HCT116 (cell line): ENCODE measurements at regions not wholly inside any gene's neighbourhood (a gene's known extent, or its start where the extent isn't known, plus 50 kb on each side); places are given as distances from the start of the nearest gene placed in this dataset.

Experiments
- ATAC-seq: fragments of 200-7000 bp; cut with Tn5 transposase; 2 replicates; pipeline ENCODE4 v1.9.1; 2020; ENCODE audit warnings: mild to moderate bottlenecking, moderate library complexity
- BruUV-seq: library from RNA; stranded (reverse); fragments of 400-500 nt; replicated peaks from 2 replicates; lab custom pipeline; 2021; lab: Mats Ljungman, UMichigan
- CTCF ChIA-PET: fragments of 300-600 bp; sonication (Branson Sonifier 250); formaldehyde crosslinking; loops from one replicate; lab custom pipeline; 2021; ENCODE audit warnings: antibody characterized with exemption; lab: Charles Lee
- POLR2A ChIA-PET: fragments of 300-600, 350-600 bp; sonication (Branson Sonifier 250); formaldehyde crosslinking; loops from one replicate; lab custom pipeline; 2021; ENCODE audit warnings: antibody characterized with exemption; lab: Charles Lee
- RAD21 ChIA-PET, 2 experiments: fragments of 300-600 bp; sonication (Branson Sonifier 250); formaldehyde crosslinking; loops; one replicate each; lab custom pipeline; 2023; ENCODE audit warnings: low total read pairs in 2 of 2; ENCODE audit not compliant: uncharacterized antibody in 2 of 2, unreplicated experiment in 2 of 2, low non-redundant PET in 1 of 2; lab: Charles Lee
- DNase-seq: peaks from one replicate; pipeline ENCODE4 v3.0.0-alpha.2; 2010; ENCODE audit warnings: low read depth, low spot score
- H2AFZ ChIP-seq: fragments of 200-600 bp; shearing (Covaris generic), sonication (generic); 2 replicates; pipeline ENCODE4 v1.6.1; 2017; ENCODE audit warnings: low read depth, mixed run types, mixed read lengths, antibody characterized with exemption, low read length; ENCODE audit not compliant: poor library complexity, severe bottlenecking
- H3K27ac ChIP-seq: 2 replicates; pipeline ENCODE4 v1.5.1; 2012; ENCODE audit warnings: low read depth, low read length
- H3K27me3 ChIP-seq: fragments of 200-600 bp; sonication (generic); 2 replicates; pipeline ENCODE4 v1.6.1; 2016; ENCODE audit warnings: mixed run types, low read length, mixed read lengths; ENCODE audit not compliant: insufficient read depth
- H3K36me3 ChIP-seq, 2 experiments: fragments of 200-500 bp in 1 of 2; fragments of 200-600 bp in 1 of 2; sonication (Bioruptor generic) in 1 of 2; sonication (generic) in 1 of 2; 2 replicates each; pipeline versions ENCODE4 v1.5.1 to v1.6.1; 2014 to 2016; ENCODE audit warnings: low read length in 2 of 2, inconsistent platforms in 1 of 2, mixed read lengths in 1 of 2, mixed run types in 1 of 2; ENCODE audit not compliant: insufficient read depth in 2 of 2, control insufficient read depth in 1 of 2
- H3K4me1 ChIP-seq, 2 experiments: fragments of 200-600 bp in 1 of 2; sonication (generic) in 1 of 2; 2 replicates each; pipeline versions ENCODE4 v1.5.1 to v1.6.1; 2012 to 2017; ENCODE audit warnings: low read length in 2 of 2, inconsistent platforms in 1 of 2, mild to moderate bottlenecking in 1 of 2, mixed read lengths in 1 of 2, mixed run types in 1 of 2, moderate library complexity in 1 of 2; ENCODE audit not compliant: insufficient read depth in 2 of 2, control insufficient read depth in 1 of 2
- H3K4me2 ChIP-seq: fragments of 200-600 bp; sonication (generic); 2 replicates; pipeline ENCODE4 v1.6.1; 2017; ENCODE audit warnings: mixed run types, low read length, mixed read lengths
- H3K4me3 ChIP-seq, 2 experiments: fragments of 200-600 bp in 1 of 2; sonication (generic) in 1 of 2; replicated peaks in 1 of 2; 2 replicates each; pipeline ENCODE4 v1.5.1; 2011 to 2016; ENCODE audit warnings: low read length in 2 of 2, control low read depth in 1 of 2, low read depth in 1 of 2, mild to moderate bottlenecking in 1 of 2, mixed read lengths in 1 of 2, mixed run types in 1 of 2
- H3K79me2 ChIP-seq: fragments of 200-600 bp; sonication (generic); 2 replicates; pipeline ENCODE4 v1.6.1; 2017; ENCODE audit warnings: mild to moderate bottlenecking, mixed run types, low read length, moderate library complexity, mixed read lengths; ENCODE audit not compliant: insufficient read depth
- H3K9ac ChIP-seq: fragments of 200-600 bp; sonication (generic); 2 replicates; pipeline ENCODE4 v1.6.1; 2016; ENCODE audit warnings: low read length, mixed read lengths
- H3K9me2 ChIP-seq: fragments of 200-600 bp; sonication (generic), shearing (Covaris generic); 2 replicates; pipeline ENCODE4 v1.6.1; 2017; ENCODE audit warnings: mixed run types, mild to moderate bottlenecking, moderate library complexity; ENCODE audit not compliant: insufficient read depth
- H3K9me3 ChIP-seq, 2 experiments: fragments of 200-500 bp in 1 of 2; fragments of 200-600 bp in 1 of 2; sonication (Bioruptor generic) in 1 of 2; sonication (generic) in 1 of 2; 2 replicates each; pipeline ENCODE4 v1.6.1; 2014 to 2017; ENCODE audit warnings: low read length in 2 of 2, mixed read lengths in 2 of 2, inconsistent platforms in 1 of 2, low read depth in 1 of 2, mild to moderate bottlenecking in 1 of 2, mixed run types in 1 of 2, moderate library complexity in 1 of 2; ENCODE audit not compliant: control insufficient read depth in 1 of 2, insufficient read depth in 1 of 2
- H4K20me1 ChIP-seq: fragments of 200-600 bp; sonication (generic), shearing (Covaris generic); 2 replicates; pipeline ENCODE4 v1.6.1; 2017; ENCODE audit warnings: mixed run types, mild to moderate bottlenecking, moderate library complexity; ENCODE audit not compliant: insufficient read depth
- EZH2 ChIP-seq: fragments of 200-600 bp; sonication (generic); IDR thresholded peaks from 2 replicates; pipeline ENCODE4 v1.6.1; 2017; ENCODE audit warnings: antibody characterized with exemption, mixed run types
- POLR2A ChIP-seq: IDR thresholded peaks from 2 replicates; pipeline ENCODE4 v1.7.0; 2011; ENCODE audit warnings: borderline replicate concordance; ENCODE audit not compliant: insufficient read depth, insufficient read length; ENCODE audit errors: extremely low read depth
- REST ChIP-seq: IDR thresholded peaks from 2 replicates; pipeline ENCODE4 v1.6.1; 2012; ENCODE audit warnings: low read depth
- SP1 ChIP-seq: IDR thresholded peaks from 2 replicates; pipeline ENCODE4 v1.6.1; 2012; ENCODE audit warnings: low read depth
- intact Hi-C: fragments of 100-400 bp; cut with micrococcal nuclease; formaldehyde crosslinking; loops from 2 replicates; pipeline ENCODE4 v1.10.0; 2022

GRCh38 chr2:40658941-40659340 lies 207.1 kb upstream of the SLC8A1 start:
- RAD21 ChIA-PET, result no interaction called here
- Histone ChIP-seq H3K27me3 (no peaks in the 10 kb centered on the region), H3K9me3 (no peaks in the 10 kb centered on the region), H3K9me2 (no peaks in the 10 kb centered on the region), H2AFZ (no peak overlapping the region), H3K4me1 (no peaks in the 10 kb centered on the region), H3K9ac (no peak overlapping the region), H4K20me1 (no peaks in the 10 kb centered on the region), H3K79me2 (no peaks in the 10 kb centered on the region), H3K36me3 (no peaks in the 10 kb centered on the region), H3K4me3 (no peak overlapping the region), H3K27ac (no peak overlapping the region), H3K4me2 (no peak overlapping the region)
- intact Hi-C loops, result no loop called here
- POLR2A ChIA-PET, result no interaction called here
- TF ChIP-seq REST (peak; percentile 29), POLR2A (no peak)
- DNase-seq (no peak), ATAC-seq (no peak)
- CTCF ChIA-PET, result no interaction called here
- no TSS peak for BruUV-seq

GRCh38 chr2:40665493-40666232 lies 213.8 kb upstream of the SLC8A1 start:
- Histone ChIP-seq H3K4me2 (no peak overlapping the region), H3K27ac (no peak overlapping the region), H3K9ac (no peak overlapping the region), H3K27me3 (no peaks in the 10 kb centered on the region), H3K9me3 (no peaks in the 10 kb centered on the region), H4K20me1 (no peaks in the 10 kb centered on the region), H3K4me1 (no peaks in the 10 kb centered on the region)
- CTCF ChIA-PET, result no interaction called here
- RAD21 ChIA-PET, result no interaction called here
- BruUV-seq, result no TSS peak
- no peak for ATAC-seq
- intact Hi-C loops, result no loop called here
- POLR2A ChIA-PET, result no interaction called here
- DNase-seq, result no peak
- no peak for TF ChIP-seq EZH2
- no peak for TF ChIP-seq SP1
- TF ChIP-seq, all 23 proteins: peak for 0
- no peak overlapping the region for H3K4me3 ChIP-seq
- H3K9me2 ChIP-seq, result no peaks in the 10 kb centered on the region
- no peaks in the 10 kb centered on the region for H3K36me3 ChIP-seq
- no peak overlapping the region for H2AFZ ChIP-seq
- no peaks in the 10 kb centered on the region for H3K79me2 ChIP-seq
